ENCODE measurements at regions not wholly inside any gene's neighbourhood (a gene's known extent, or its start where the extent isn't known, plus 50 kb on each side); places are given as distances from the start of the nearest gene placed in this dataset.

DNA sequence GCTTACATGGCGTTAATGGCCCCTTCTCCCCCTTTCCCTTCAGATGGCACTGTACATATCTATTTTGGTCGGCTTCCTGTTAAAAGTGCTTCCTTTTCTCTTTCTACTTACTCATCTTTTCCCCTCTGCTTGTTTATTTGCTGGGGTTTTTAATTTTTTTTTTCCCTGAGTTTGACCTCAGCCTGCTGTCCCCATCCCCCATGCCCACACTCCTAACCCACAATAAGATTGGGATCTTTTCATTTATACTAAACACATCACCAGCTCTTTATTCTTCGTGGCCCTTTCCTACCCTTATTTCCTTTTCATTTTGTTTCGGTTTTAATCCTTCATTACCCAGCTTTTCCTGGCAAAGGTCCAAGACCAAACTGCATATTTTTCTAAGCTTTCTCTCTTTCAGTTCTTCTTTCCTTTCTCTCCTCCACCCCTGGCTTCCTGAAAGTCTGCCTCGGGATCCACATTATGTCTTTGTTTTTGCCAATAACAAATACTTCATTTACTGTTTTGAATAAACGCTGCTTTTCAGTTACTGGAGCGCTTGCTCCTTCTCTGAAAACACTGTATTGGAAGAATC, 152.0 kb upstream of the USP9X start:
- TF ChIP-seq, protein P1, sequence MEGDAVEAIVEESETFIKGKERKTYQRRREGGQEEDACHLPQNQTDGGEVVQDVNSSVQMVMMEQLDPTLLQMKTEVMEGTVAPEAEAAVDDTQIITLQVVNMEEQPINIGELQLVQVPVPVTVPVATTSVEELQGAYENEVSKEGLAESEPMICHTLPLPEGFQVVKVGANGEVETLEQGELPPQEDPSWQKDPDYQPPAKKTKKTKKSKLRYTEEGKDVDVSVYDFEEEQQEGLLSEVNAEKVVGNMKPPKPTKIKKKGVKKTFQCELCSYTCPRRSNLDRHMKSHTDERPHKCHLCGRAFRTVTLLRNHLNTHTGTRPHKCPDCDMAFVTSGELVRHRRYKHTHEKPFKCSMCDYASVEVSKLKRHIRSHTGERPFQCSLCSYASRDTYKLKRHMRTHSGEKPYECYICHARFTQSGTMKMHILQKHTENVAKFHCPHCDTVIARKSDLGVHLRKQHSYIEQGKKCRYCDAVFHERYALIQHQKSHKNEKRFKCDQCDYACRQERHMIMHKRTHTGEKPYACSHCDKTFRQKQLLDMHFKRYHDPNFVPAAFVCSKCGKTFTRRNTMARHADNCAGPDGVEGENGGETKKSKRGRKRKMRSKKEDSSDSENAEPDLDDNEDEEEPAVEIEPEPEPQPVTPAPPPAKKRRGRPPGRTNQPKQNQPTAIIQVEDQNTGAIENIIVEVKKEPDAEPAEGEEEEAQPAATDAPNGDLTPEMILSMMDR (conservative IDR thresholded peaks at IDR 0.05), result no peak
- Mint-ChIP-seq H3K27ac (peak overlapping the region; percentile 77), H3K36me3 (no peaks in the 10 kb centered on the region), H3K4me3 (peak overlapping the region; percentile 66), H3K27me3 (no peaks in the 10 kb centered on the region), H3K9me3 (peaks cover 9% of the 10 kb centered on the region), H3K4me1 (ENCODE audit: unreplicated experiment) (peaks cover 12% of the 10 kb centered on the region)
- DNase-seq (ENCODE audit: extremely low spot score, unreplicated experiment), result no peak

DNA sequence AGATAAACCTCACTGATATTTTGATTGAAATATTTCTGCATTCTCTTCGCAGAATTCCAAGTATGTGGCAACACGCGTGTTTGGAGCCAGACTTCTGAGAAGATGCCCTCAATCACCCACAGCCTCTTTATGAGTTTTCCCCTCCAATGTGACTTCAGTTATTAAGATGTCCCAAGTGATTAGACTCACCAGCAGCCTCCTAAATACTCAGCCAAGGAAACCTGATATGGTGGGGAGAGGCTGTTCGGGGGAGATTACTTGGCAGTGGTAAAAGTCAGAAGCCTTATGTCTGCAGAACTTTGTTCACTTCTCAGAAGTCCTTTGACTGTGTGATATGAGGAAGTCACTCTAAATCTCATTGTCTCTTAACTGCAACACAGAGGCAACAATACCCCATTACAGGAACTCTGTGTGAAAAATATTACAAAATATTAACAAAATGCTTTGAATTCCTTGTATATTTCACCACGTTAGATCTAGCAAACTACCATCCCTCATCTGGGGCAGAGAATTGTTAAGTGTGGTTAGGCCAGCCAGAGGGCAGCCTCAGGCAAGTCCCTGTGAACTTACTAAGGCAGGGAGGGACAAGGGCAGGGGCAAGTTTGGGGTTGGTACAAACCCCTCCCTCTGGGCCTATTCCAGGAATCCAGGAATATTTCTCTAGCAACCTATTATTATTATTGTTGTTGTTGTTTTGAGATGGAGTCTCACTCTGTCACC, 151.4 kb upstream of the USP9X start:
- peaks cover 12% of the 10 kb centered on the region for H3K4me1 Mint-ChIP-seq (ENCODE audit: unreplicated experiment)
- H3K27ac Mint-ChIP-seq, result peak overlapping the region; percentile 77
- TF ChIP-seq, protein P1 (conservative IDR thresholded peaks at IDR 0.05), result no peak
- H3K36me3 Mint-ChIP-seq, result no peaks in the 10 kb centered on the region
- no peak for DNase-seq (ENCODE audit: extremely low spot score, unreplicated experiment)
- H3K4me3 Mint-ChIP-seq, result peak overlapping the region; percentile 66
- H3K27me3 Mint-ChIP-seq, result no peaks in the 10 kb centered on the region
- peaks cover 6% of the 10 kb centered on the region for H3K9me3 Mint-ChIP-seq

DNA sequence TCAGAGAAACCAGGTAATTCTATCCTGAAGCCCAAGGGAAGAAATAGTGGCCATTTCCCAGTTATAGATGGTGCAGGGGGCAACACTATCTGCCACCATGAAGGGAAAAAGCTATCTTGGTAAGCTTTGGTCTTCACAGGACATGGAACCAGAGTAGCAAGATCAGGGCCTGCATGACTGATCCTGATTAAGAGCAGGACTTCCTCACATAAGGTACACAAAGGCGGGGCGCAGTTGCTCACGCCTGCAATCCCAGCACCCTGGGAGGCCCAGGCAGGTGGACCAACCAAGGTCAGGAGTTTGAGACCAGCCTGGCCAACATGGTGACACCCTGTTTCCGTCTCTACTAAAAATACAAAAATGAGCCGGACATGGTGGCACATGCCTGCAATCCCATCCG, 148.4 kb upstream of the USP9X start:
- no peaks in the 10 kb centered on the region for H3K36me3 Mint-ChIP-seq
- no peak overlapping the region for H3K27ac Mint-ChIP-seq
- no peak for DNase-seq (ENCODE audit: extremely low spot score, unreplicated experiment)
- H3K4me1 Mint-ChIP-seq (ENCODE audit: unreplicated experiment), result peaks cover 12% of the 10 kb centered on the region
- TF ChIP-seq, protein P1 (conservative IDR thresholded peaks at IDR 0.05), result no peak
- peaks cover 6% of the 10 kb centered on the region for H3K9me3 Mint-ChIP-seq
- H3K27me3 Mint-ChIP-seq, result no peaks in the 10 kb centered on the region
- no peak overlapping the region for H3K4me3 Mint-ChIP-seq

DNA sequence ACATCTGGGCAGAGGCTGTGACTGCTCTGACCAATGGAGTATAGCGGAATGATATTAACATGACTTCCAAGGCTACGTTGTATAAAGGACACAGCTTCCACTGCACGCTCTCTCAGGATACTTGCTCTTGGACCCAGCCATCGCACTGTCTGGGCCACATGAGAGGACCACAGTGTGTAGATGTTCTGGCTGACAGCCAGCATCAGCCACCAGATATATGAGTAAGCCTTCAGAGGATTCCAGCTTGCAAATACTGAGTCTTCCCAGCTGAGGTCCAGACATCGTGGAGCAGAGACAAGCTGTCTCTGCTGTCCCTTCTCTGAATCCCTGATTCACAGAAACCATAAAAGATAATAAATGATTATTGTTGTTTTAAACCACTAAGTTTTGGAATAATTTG, 146.8 kb upstream of the USP9X start:
- TF ChIP-seq, protein P1 (conservative IDR thresholded peaks at IDR 0.05), result no peak
- Mint-ChIP-seq H3K36me3 (no peaks in the 10 kb centered on the region), H3K4me3 (no peak overlapping the region), H3K27me3 (no peaks in the 10 kb centered on the region), H3K4me1 (ENCODE audit: unreplicated experiment) (peaks cover 6% of the 10 kb centered on the region), H3K9me3 (peaks cover 1% of the 10 kb centered on the region), H3K27ac (no peak overlapping the region)
- no peak for DNase-seq (ENCODE audit: extremely low spot score, unreplicated experiment)

DNA sequence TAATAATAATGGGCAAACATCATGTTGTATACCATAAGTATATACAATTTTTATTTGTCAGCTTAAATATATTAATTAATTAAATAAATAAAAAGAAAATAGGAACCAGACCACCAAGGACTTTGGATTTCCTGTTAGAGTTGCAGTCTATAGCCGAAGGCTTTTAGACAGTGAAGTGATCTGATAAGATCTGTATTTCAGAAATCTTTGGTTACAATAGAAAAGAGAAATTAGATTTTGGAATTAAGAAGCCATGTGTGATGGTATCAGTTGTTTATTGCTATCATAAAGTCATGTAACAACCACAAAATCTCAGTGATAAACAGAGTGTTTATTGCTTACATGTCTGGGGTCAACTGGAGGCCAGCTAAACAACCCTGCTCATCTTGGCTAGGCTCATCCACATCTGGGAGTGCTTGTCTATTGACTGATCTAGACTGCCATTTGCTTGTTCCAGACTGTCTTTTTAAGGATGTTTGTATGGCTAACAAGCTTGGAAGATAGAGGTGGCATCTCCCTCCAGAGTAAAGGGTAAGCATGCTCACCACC, 142.1 kb upstream of the USP9X start:
- no peak for DNase-seq (ENCODE audit: extremely low spot score, unreplicated experiment)
- peaks cover under 1% of the 10 kb centered on the region for H3K9me3 Mint-ChIP-seq
- no peaks in the 10 kb centered on the region for H3K36me3 Mint-ChIP-seq
- no peaks in the 10 kb centered on the region for H3K4me1 Mint-ChIP-seq (ENCODE audit: unreplicated experiment)
- no peaks in the 10 kb centered on the region for H3K27me3 Mint-ChIP-seq
- H3K4me3 Mint-ChIP-seq, result no peak overlapping the region
- H3K27ac Mint-ChIP-seq, result no peak overlapping the region
- TF ChIP-seq, protein P1 (conservative IDR thresholded peaks at IDR 0.05), result no peak

Measured in type B pancreatic cell (in vitro differentiated cells).